MG63 (cell line): ENCODE measurements at regions not wholly inside any gene's neighbourhood (a gene's known extent, or its start where the extent isn't known, plus 50 kb on each side); places are given as distances from the start of the nearest gene placed in this dataset.
A peak's percentile ranks its signal among the peaks of the same experiment; 100 is the strongest.

Experiments
- DNase-seq: peaks from one replicate; pipeline ENCODE4 v3.0.0-alpha.2; 2020
- H3K27me3 ChIP-seq: fragments of 250-450 bp; sonication (Bioruptor Pico); 2 replicates; pipeline ENCODE4 v1.5.1; 2020; ENCODE audit warnings: mild to moderate bottlenecking, moderate library complexity
- H3K36me3 ChIP-seq: fragments of 250-450 bp; sonication (Bioruptor Pico); 2 replicates; pipeline ENCODE4 v1.5.1; 2020; ENCODE audit warnings: mild to moderate bottlenecking, moderate library complexity
- H3K4me3 ChIP-seq: fragments of 250-450 bp; sonication (Bioruptor Pico); 2 replicates; pipeline ENCODE4 v1.5.1; 2020; ENCODE audit warnings: mild to moderate bottlenecking, moderate library complexity
- H3K9me3 ChIP-seq: fragments of 250-450 bp; sonication (Bioruptor Pico); 2 replicates; pipeline ENCODE4 v1.5.1; 2020; ENCODE audit warnings: mild to moderate bottlenecking, moderate library complexity

DNA sequence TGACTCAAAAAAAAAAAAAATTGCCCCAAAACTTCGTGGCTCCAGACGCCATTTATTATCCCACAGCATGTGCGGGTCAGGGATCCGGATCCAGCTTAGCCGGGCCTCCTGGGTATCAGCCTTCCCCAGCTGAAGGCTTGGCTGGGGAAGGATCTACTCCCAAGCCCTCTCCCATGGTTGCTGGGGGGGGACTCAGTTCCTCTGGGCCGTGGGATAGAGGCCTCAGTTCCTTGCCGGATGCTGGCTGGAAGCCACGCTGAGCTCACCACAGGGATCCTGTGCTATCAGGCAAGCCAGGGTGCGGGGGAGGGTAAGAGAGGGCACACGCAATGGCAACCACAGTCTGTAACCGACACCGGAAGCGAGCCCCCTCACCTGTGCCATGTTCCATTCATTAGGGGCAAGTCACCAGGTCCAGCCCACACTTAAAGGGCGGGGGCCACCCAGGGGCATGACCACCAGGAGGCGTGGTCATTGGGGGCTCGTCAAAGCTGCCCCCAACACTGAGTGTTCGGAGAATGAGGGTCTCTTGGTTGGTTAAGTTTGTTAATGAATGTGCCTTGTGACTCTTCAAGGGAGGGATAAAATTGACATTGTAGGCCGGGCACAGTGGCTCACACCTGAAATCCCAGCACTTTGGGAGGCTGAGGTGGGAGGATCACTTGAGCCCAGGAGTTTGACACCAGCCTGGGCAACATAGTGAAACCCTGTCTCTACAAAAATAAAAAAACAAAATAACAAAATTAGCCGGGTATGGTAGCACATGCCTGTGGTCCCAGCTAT, 210.0 kb upstream of the GSE1 start:
- DNase-seq = no peak
- Histone ChIP-seq H3K4me3 (no peak overlapping the region), H3K9me3 (no peaks in the 10 kb centered on the region), H3K27me3 (no peaks in the 10 kb centered on the region), H3K36me3 (no peaks in the 10 kb centered on the region)

DNA sequence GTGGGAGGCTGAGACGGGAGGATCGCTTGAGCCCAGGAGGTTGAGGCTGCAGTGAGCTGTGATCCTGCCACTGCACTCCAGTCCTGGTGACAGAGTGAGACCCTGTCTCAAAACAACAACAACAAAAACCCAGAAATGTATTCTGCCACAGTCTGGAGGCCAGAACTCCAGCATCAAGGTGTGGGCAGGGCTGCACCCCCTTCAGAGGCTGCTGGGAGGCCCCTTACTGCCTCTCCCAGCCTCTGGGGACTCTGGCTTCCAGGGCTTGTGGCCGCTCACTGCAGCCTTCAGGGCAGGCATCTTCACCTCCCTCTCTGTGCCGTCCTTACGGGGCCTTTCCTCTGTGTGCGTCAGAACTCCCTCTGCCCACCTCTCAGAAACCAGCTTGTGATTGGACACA, 209.4 kb upstream of the GSE1 start:
- no peaks in the 10 kb centered on the region for H3K36me3 ChIP-seq
- DNase-seq = no peak
- H3K9me3 ChIP-seq = no peaks in the 10 kb centered on the region
- no peak overlapping the region for H3K4me3 ChIP-seq
- H3K27me3 ChIP-seq = no peaks in the 10 kb centered on the region

DNA sequence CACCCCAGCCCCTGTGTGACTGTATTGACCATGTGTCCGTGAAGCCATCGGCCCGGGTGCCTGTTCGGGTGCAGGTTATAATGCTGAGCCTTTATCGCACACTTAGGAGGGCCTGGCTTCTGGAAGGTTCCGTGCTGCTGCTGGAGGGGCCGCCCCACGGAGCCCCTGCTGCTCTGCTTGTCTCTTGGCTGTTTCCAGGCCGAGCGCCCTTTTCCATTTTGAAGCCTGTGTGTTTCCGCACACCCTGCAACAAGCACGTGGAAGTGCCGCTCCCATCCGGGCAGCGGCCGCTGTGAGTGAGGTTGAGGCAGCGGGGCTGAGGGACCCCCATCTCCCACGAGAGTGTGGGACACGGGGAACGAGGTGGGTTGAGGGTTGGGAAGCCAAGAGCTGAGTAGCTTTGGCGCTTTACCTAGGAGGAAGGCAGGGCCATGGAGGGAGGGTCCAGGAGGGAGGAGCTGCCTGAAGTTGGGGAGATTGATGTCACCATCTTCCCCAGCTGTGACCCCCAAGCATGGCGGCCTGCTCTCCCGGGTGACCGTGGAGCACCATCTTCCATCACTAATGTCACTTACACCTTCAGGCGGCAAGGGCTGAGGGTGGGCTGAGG, 200.1 kb upstream of the GSE1 start:
- no peak for DNase-seq
- no peaks in the 10 kb centered on the region for H3K9me3 ChIP-seq
- H3K36me3 ChIP-seq = no peaks in the 10 kb centered on the region
- no peaks in the 10 kb centered on the region for H3K27me3 ChIP-seq
- no peak overlapping the region for H3K4me3 ChIP-seq

DNA sequence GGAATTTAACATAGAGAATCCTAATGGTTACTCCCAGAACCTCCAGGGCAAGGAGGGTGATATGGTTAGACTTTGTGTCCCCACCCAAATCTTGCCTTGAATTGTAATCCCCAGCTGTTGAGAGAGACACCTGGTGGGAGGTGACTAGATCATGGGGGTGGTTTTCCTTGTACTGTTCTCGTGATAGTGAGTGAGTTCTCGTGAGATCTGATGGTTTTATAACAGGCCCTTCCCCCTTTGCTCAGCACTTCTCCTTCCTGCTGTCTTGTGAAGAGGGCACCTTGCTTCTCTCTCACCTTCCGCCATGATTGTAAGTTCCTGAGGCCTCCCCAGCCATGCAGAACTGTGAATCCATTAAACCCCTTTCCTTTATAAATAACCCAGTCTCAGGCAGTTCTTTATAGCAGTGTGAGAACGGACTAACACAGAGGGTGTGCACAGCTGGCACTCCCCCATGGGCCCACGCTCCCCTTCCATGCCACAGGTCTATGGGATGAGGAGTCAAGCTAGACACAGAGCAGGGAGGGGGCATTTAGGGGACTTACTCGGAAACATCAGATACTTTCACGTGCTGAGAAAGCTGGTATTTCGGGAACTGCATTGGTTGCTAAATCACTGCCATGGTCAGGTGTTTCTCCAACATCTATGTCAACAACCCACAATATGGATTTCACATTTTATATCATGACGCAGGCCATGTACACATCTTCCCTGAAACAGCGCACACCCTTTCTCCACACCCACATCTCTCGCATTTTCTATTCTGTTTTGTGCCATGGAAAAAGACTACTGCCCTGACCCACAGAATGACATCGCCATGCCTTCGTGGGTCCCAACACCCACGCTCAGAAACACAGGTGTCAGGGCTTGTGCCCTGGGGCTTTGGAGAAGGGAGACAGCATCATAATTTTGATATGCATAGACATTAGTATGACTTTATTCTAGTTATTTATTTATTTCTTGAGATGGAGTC, 199.1 kb upstream of the GSE1 start:
- H3K4me3 ChIP-seq = no peak overlapping the region
- H3K36me3 ChIP-seq = no peaks in the 10 kb centered on the region
- no peaks in the 10 kb centered on the region for H3K27me3 ChIP-seq
- no peaks in the 10 kb centered on the region for H3K9me3 ChIP-seq
- DNase-seq = no peak

DNA sequence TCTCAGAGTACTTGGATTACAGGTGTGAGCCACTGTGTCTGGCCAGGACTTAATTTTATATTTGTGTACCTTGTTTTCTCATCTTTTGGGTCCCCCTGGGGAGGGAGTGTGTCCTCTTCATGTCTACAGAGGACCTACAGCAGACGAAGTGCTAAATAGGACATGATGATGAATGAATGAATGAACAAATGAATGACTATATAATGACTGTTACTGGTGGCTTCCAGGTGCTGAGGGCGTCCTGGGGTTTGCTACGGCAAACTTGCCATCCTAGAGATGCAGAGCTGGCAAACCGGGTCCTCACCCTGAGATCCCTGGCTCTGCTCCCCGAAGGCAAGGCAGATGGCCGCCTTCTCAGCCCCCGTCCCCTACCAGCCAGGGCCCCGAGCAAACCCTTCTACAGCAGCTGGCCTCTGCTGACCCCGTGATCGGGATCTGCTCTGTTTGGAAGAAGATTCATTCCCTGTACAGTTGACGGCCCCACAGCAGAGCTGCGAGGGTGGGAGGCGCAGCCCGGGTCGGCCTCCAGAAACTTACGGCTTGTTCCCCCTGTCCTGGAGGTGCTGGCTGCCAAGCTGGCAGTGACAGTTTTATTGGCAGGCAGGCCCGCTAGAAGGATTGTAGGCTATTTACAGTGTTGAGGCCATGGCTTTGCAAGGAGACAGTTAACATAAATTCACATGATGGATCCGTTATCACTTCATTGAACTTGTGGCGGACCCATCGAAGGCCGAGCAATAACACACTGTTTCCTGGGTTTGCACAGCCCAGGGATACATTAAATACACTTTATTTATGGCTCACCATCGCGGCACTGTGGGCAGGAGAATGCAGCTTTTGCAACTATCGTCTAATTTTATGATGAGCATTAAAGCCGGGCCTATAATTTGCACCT, 197.7 kb upstream of the GSE1 start:
- Histone ChIP-seq H3K4me3 (no peak overlapping the region), H3K27me3 (no peaks in the 10 kb centered on the region), H3K36me3 (no peaks in the 10 kb centered on the region), H3K9me3 (no peaks in the 10 kb centered on the region)
- DNase-seq = no peak

DNA sequence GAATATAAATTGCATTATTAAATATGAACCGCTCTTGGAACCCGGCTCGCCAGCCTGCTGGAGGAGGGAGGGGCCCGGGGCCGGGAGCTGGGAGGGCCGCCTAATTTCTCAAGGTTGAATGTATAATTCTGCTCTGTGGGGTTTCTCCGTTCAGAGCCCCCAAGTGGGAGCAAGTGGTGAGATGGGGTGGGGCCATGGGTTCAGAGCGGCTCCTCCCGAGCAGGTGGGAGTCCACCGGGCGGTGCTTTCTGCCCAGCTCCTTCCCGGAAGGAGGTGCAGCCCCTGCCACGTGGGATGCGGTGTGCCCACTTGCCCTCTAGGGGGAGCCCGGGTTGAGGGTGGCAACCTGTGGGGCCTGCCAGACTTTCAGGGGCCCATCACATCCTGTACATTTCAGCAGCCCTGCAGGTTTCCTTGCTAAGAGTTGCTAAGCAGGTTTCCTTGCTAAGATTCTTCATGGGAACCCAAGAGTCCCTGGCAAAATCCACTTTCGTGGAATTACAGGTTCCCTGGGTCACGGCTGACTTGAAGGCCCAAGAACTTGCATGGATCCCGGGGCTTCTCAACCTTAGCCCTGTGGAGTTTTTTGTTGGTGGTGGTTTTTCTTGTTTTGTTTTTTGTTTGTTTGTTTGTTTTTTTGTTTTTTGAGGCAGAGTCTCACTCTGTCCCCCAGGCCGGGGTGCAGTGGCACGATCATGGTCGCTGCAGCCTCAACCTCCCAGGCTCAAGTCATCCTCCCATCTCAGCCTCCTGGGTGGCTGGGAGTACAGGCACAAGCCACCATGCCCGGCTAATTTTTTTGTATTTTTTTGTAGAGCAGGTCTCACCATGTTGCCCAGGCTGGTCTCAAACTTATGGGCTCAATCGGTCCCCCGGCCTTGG, 196.7 kb upstream of the GSE1 start:
- H3K27me3 ChIP-seq = no peaks in the 10 kb centered on the region
- peak; percentile 62 for DNase-seq
- no peaks in the 10 kb centered on the region for H3K36me3 ChIP-seq
- H3K9me3 ChIP-seq = no peaks in the 10 kb centered on the region
- no peak overlapping the region for H3K4me3 ChIP-seq

DNA sequence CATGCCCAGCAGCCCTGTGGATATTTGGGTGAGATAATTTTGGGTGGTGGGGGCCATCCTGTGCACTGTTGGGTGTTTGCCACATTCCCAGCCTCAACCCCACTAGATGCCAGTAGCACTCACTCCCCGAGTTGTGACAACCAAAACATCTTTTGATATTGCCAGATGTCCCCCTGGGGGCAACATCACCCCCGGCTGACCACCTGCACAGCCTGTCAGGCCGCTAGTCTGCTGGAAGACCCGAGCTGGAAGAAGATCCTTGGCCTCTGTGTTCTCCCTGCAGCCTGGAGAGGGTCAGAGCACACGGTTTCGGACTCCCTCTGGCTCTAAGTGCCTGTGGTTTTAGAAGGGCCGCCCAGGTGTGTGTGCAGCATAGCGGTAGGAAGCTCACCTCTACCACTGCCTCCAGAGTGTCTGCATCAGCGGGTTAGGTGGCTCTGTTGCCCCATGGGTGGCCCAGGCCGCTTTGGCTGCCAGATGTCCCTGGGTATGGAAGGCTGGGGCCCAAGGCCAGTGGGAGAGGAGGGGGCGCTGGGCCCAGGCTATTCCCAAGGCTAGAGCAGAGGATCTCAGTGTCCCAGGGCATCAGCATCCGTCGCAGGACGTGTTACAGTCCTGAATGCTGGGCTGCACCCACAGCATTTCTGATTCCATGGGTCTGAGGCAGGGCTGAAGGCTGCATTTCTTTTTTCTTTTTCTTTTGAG, 195.8 kb upstream of the GSE1 start:
- no peak for DNase-seq
- Histone ChIP-seq H3K4me3 (no peak overlapping the region), H3K27me3 (no peaks in the 10 kb centered on the region), H3K9me3 (no peaks in the 10 kb centered on the region), H3K36me3 (no peaks in the 10 kb centered on the region)

DNA sequence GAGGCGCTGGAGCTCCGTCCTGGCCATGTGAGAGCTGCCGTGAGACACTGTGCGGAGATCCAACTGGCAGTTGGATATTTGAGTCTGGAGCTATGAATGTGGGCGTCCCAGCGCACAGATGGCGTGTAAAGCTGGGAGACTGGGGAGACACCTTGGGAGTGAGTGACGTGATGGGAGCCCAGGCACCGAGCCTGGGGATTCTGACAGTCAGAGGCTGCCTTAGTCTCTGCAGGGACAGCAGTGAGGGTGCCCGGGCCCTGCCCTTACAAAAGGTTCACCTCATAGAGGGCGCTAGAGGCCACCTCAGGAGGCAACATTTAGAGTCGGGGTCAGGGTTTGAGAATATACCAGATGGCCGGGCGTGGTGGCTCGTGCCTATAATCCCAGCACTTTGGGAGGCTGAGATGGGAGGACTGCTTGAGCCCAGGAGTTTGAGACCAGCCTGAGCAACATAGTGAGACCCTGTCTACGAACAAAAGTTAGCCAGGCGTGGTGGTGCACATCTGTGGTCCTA, 194.1 kb upstream of the GSE1 start:
- H3K9me3 ChIP-seq = no peaks in the 10 kb centered on the region
- H3K27me3 ChIP-seq = no peaks in the 10 kb centered on the region
- H3K36me3 ChIP-seq = no peaks in the 10 kb centered on the region
- DNase-seq = no peak
- no peak overlapping the region for H3K4me3 ChIP-seq

DNA sequence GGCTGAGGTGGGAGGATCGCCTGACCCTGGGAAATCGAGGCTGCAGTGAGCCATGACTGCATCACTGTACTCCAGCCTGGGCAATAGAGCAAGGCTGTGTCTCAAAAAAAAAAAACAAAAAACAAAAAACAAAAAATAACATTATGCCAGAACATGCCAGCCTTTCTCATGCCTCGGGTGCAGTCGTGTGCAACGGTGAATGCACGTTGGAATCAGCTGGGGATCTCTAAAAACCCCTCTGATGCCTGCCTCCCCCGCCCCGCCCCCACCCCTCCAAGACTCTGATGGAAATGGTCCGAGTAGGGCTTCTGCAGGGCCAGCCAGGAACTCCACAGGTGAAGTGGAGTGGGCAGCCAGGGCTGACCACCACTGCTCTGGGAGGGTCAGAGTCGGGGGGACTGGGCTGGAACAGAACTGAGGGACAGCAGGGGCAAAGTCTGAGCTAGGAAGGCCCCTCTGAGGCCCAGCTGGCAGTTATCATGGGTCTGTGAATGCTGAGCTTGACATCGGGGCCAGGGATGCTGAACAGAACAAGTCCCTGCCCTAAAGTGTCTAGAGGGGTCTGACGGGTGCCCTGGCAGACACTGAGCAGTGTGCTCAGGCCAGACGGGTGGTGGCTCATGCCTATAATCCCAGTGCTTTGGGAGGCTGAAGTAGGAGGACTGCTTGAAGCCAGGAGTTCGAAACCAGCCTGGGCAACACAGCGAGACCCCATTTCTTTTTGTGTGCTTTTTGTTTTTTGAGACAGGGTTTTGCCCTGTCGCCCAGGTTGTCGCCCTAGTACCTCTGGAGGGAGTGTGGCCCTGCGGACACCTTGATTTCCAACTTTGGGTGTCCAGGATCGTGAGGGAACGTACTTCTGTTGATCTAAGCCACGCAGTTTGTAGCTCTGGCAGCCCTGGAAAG, 193.4 kb upstream of the GSE1 start:
- H3K36me3 ChIP-seq = no peaks in the 10 kb centered on the region
- no peak overlapping the region for H3K4me3 ChIP-seq
- no peaks in the 10 kb centered on the region for H3K9me3 ChIP-seq
- no peaks in the 10 kb centered on the region for H3K27me3 ChIP-seq
- DNase-seq = no peak

DNA sequence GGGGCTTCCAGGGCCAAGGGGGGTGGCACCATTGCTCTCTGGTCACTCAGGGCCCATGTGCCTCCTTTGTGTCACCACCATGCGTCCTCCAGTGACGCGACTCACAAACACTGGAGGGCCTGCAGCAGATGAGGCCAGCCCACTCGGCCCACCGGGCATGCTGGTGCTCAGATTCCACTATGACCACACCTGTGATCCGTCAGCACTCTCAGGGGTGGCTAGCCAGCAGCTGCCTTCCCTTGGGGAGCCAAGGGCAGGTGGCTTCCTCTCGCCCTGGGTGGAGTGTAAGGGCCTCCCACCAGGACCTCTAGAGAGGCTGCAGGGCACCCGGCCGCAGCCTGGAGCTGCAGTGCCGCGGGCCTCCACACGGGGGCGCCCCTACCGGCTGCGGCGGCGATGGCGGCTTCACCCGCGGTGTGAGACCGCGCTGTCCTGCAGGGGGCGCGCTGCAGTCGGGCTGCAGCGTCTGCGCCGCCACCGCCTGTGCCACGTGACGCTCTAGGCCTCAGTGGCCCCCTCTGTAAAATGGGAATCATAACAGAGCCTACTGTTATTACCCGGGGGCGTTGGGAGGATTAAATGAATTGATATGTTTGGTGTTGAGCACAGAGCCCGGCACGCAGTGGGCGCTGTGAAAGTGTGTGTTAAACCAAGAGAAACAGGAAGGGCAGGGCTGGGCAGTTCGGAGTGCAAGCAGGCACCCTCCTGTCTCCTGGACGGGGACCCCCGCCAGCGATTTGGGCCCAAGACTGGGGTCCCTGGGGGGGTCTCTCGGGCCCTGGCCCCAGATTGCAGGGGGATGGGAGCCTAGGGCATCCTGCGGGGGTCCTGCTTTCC, 192.4 kb upstream of the GSE1 start:
- no peak overlapping the region for H3K4me3 ChIP-seq
- no peaks in the 10 kb centered on the region for H3K36me3 ChIP-seq
- no peaks in the 10 kb centered on the region for H3K27me3 ChIP-seq
- peak; percentile 21 for DNase-seq
- H3K9me3 ChIP-seq = no peaks in the 10 kb centered on the region

DNA sequence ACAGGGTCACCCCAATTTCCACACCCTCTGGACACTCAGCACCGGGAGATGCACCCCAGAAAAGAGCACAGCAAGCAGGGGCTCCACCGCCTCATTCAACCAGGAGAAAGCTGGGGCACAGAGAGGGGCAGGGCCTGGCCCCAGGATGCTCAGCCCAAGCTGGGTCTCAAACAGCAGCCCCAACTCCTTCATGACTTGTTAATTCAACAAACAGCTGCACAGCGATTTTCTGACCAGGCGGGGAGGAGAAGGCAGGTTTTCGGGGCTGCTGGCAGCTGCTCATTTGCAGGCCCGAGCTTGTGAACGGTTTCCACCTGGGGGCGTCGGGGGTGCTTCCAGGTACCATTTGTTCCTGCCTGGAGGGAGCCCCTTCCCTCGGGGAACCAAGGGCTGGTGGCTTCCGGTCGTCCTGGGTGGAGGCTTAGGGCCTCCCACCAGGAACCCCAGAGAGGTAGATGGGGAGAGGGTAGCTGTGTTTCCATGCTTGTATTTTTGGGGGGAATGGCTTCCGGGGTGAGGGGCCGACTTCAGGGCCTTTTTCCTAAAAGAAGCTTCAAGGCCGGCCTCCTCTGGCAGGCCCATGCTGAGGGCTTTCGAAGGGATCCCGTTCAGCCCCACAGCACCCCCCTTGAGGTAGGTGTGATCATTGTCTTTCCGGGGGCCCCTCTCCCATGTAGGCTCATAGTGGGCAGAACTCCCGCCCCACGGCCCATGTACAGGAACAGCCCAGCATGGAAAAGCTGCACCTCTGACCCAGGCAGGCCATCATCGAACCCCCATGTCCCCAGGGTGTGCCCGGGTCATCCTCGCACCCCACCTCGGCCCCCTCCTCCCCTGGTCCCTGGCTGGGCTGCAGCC, 191.6 kb upstream of the GSE1 start:
- no peak for DNase-seq

DNA sequence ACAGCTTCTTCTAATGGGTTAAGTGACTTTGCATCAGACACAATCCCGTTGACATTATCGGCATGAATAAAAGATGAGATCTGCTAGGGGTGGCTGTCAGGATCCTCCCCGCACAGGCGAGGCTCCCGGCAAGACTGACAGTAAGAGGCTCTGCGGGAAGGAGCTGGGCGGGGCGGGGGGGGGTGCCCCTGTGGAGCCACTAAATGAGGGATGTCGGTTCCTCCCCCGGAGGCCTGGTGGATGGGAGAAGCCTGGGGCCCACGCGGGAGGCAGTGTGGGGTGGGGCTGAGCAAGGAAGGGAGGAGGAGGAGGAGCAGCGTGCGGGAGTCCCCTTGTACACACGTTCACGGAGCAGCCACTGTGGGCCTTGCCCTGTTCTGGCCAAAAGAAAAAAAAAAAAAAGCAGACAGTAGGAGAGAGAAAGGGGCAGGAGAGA, 190.9 kb upstream of the GSE1 start:
- H3K36me3 ChIP-seq = no peaks in the 10 kb centered on the region
- no peaks in the 10 kb centered on the region for H3K9me3 ChIP-seq
- no peaks in the 10 kb centered on the region for H3K27me3 ChIP-seq
- no peak overlapping the region for H3K4me3 ChIP-seq
- DNase-seq = no peak

More for the DNA sequence above, 191.6 kb upstream of the GSE1 start:
- Histone ChIP-seq H3K9me3 (no peaks in the 10 kb centered on the region), H3K4me3 (no peak overlapping the region), H3K36me3 (no peaks in the 10 kb centered on the region), H3K27me3 (no peaks in the 10 kb centered on the region)
